ENCODE measurements at regions not wholly inside any gene's neighbourhood (a gene's known extent, or its start where the extent isn't known, plus 50 kb on each side); places are given as distances from the start of the nearest gene placed in this dataset.
"Not testable (repeated sequence)": the region's sequence is repeated elsewhere in the genome, so short reads cannot be mapped to it uniquely, and the experiment has no call there.

- peak; percentile 83 for DNase-seq
Observed at GRCh38 chr2:61774351-61774750, 79.5 kb downstream of the FAM161A start.

GRCh38 chr2:61771904-61772845, 81.7 kb downstream of the FAM161A start:
- no peak for DNase-seq

- DNase-seq = no peak
Observed at GRCh38 chr2:61770746-61771145, 83.1 kb downstream of the FAM161A start.

GRCh38 chr2:61770298-61770697, 83.6 kb downstream of the FAM161A start:
- no peak for DNase-seq

GRCh38 chr2:61769093-61769675, 84.7 kb downstream of the FAM161A start:
- DNase-seq = no peak

GRCh38 chr2:61764035-61764800, 89.6 kb downstream of the FAM161A start:
- peak; percentile 98 for DNase-seq

- peak; percentile 68 for DNase-seq
Observed at GRCh38 chr2:61763605-61764034, 90.2 kb downstream of the FAM161A start.

- no peak for DNase-seq
Observed at GRCh38 chr2:61762292-61762691, 91.6 kb downstream of the FAM161A start.

- no peak for DNase-seq
Observed at GRCh38 chr2:61759718-61760117, 94.1 kb downstream of the FAM161A start.

GRCh38 chr2:61759005-61759404, 94.9 kb downstream of the FAM161A start:
- DNase-seq = peak; percentile 88

GRCh38 chr2:61758159-61758558, 95.7 kb downstream of the FAM161A start:
- no peak for DNase-seq

GRCh38 chr2:61753512-61753911, 100.3 kb downstream of the FAM161A start:
- no peak for DNase-seq

- DNase-seq = no peak
Observed at GRCh38 chr2:61750624-61751023, 103.2 kb downstream of the FAM161A start.

- no peak for DNase-seq
Observed at GRCh38 chr2:61742955-61743354, 110.9 kb downstream of the FAM161A start.

- DNase-seq = no peak
Observed at GRCh38 chr2:61737841-61738240, 116.0 kb downstream of the FAM161A start.

GRCh38 chr2:61736953-61737352, 116.9 kb downstream of the FAM161A start:
- no peak for DNase-seq

GRCh38 chr2:61733563-61733962, 120.3 kb downstream of the FAM161A start:
- DNase-seq = no peak

GRCh38 chr2:61732787-61733186, 121.1 kb downstream of the FAM161A start:
- DNase-seq = no peak

- DNase-seq = no peak
Observed at GRCh38 chr2:61727746-61728145, 126.1 kb downstream of the FAM161A start.

- DNase-seq = no peak
Observed at GRCh38 chr2:61726456-61727209, 127.2 kb downstream of the FAM161A start.

- DNase-seq = not testable (repeated sequence)
Observed at GRCh38 chr2:61723364-61723763, 130.5 kb downstream of the FAM161A start.

GRCh38 chr2:61722800-61723199, 131.1 kb downstream of the FAM161A start:
- no peak for DNase-seq

- DNase-seq = no peak
Observed at GRCh38 chr2:61722318-61722717, 131.5 kb downstream of the FAM161A start.
